GM23338 (cell line): ENCODE measurements at regions not wholly inside any gene's neighbourhood (a gene's known extent, or its start where the extent isn't known, plus 50 kb on each side); places are given as distances from the start of the nearest gene placed in this dataset.

Experiments used
- CREB1 ChIP-seq: fragments of 250-450 bp; sonication (Bioruptor Pico); IDR thresholded peaks from 2 replicates; pipeline ENCODE4 v1.5.0; 2020; ENCODE audit warnings: low read depth, mild to moderate bottlenecking, moderate library complexity
- CTCF ChIP-seq, 2 experiments: fragments of 200-600 bp in 1 of 2; sonication (generic) in 1 of 2; conservative IDR thresholded peaks; 2 replicates each; pipeline versions ENCODE4 v1.5.1 to v1.6.1; 2016 to 2017; ENCODE audit warnings: antibody characterized with exemption in 2 of 2, low read depth in 2 of 2, mild to moderate bottlenecking in 2 of 2, moderate library complexity in 1 of 2
- ETS1 ChIP-seq: IDR thresholded peaks from 2 replicates; pipeline ENCODE4 v1.6.1; 2016; ENCODE audit warnings: antibody characterized with exemption
- EZH2 ChIP-seq: fragments of 200-600 bp; sonication (generic); IDR thresholded peaks from one replicate; pipeline ENCODE4 v1.8.0; 2017; ENCODE audit warnings: antibody characterized with exemption, mild to moderate bottlenecking, low read depth; ENCODE audit not compliant: unreplicated experiment
- EZH2phosphoT487 ChIP-seq: fragments of 200-600 bp; sonication (generic); IDR thresholded peaks from one replicate; pipeline ENCODE4 v1.8.1; 2018; ENCODE audit warnings: antibody characterized with exemption; ENCODE audit not compliant: unreplicated experiment
- JUNB ChIP-seq: IDR thresholded peaks from one replicate; pipeline ENCODE4 v1.6.1; 2016; ENCODE audit warnings: antibody characterized with exemption; ENCODE audit not compliant: unreplicated experiment
- NANOG ChIP-seq: IDR thresholded peaks from 2 replicates; pipeline ENCODE4 v1.6.1; 2016; ENCODE audit warnings: antibody characterized with exemption, borderline replicate concordance
- POLR2AphosphoS5 ChIP-seq: IDR thresholded peaks from 2 replicates; pipeline ENCODE4 v1.6.1; 2016; ENCODE audit warnings: antibody characterized with exemption, low read depth
- REST ChIP-seq: IDR thresholded peaks from one replicate; pipeline ENCODE4 v1.6.1; 2018; ENCODE audit warnings: antibody characterized with exemption; ENCODE audit not compliant: unreplicated experiment
- STAT1 ChIP-seq: IDR thresholded peaks from one replicate; pipeline ENCODE4 v1.6.1; 2016; ENCODE audit warnings: antibody characterized with exemption; ENCODE audit not compliant: unreplicated experiment
- ZNF114 ChIP-seq: fragments of 250-450 bp; sonication (Bioruptor Pico); IDR thresholded peaks from 2 replicates; pipeline ENCODE4 v1.5.0; 2020; ENCODE audit warnings: mild to moderate bottlenecking, moderate library complexity
- ZNF462 ChIP-seq: fragments of 250-450 bp; sonication (Bioruptor Pico); IDR thresholded peaks from 2 replicates; pipeline ENCODE4 v1.5.0; 2020; ENCODE audit warnings: mild to moderate bottlenecking, moderate library complexity

GRCh38 chr5:15284706-15285105 is 215.3 kb upstream of the FBXL7 start:
- TF ChIP-seq CTCF (conservative IDR thresholded peaks at IDR 0.05; ENCODE audit: low read depth in 2 of 2) (no peak), REST (no peak), NANOG (no peak), EZH2 (no peak), JUNB (no peak), CREB1 (no peak), POLR2AphosphoS5 (no peak), EZH2phosphoT487 (no peak), ETS1 (no peak), STAT1 (no peak), ZNF114 (no peak), ZNF462 (CRISPR knock-in tag) (no peak)
